ENCODE measurements at regions not wholly inside any gene's neighbourhood (a gene's known extent, or its start where the extent isn't known, plus 50 kb on each side); places are given as distances from the start of the nearest gene placed in this dataset.

- Histone ChIP-seq H3K9ac (ENCODE audit: insufficient read depth in 1 of 2, low read length in 2 of 2) (no peak overlapping the region), H3K27ac (ENCODE audit: low read depth in 1 of 2, low read length in 1 of 2) (no peak overlapping the region), H3K4me3 (no peak overlapping the region), H3K4me1 (ENCODE audit: control insufficient read depth in 5 of 5, insufficient read depth in 5 of 5, low read length in 5 of 5) (no peaks in the 10 kb centered on the region), H3K27me3 (ENCODE audit: control insufficient read depth in 3 of 3, insufficient read depth in 3 of 3, low read length in 2 of 3) (no peaks in the 10 kb centered on the region), H3K36me3 (ENCODE audit: control insufficient read depth in 4 of 4, insufficient read depth in 4 of 4, low read length in 4 of 4) (no peaks in the 10 kb centered on the region), H3K9me3 (ENCODE audit: control insufficient read depth in 4 of 4, insufficient read depth in 3 of 4, low read length in 3 of 4) (no peaks in the 10 kb centered on the region)
- DNase-seq (peak in 2 of 3 donors; percentile 1 to 38), ATAC-seq (ENCODE audit: insufficient read depth, low FRiP score) (no peak)
- 40 to 60% methylated on average over 3 of the region's 3 CpGs for WGBS, 2 donors
- TF ChIP-seq, protein P1, sequence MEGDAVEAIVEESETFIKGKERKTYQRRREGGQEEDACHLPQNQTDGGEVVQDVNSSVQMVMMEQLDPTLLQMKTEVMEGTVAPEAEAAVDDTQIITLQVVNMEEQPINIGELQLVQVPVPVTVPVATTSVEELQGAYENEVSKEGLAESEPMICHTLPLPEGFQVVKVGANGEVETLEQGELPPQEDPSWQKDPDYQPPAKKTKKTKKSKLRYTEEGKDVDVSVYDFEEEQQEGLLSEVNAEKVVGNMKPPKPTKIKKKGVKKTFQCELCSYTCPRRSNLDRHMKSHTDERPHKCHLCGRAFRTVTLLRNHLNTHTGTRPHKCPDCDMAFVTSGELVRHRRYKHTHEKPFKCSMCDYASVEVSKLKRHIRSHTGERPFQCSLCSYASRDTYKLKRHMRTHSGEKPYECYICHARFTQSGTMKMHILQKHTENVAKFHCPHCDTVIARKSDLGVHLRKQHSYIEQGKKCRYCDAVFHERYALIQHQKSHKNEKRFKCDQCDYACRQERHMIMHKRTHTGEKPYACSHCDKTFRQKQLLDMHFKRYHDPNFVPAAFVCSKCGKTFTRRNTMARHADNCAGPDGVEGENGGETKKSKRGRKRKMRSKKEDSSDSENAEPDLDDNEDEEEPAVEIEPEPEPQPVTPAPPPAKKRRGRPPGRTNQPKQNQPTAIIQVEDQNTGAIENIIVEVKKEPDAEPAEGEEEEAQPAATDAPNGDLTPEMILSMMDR (IDR thresholded peaks at IDR 0.05; ENCODE audit: control extremely low read depth, extremely low read depth), result no peak
Observed at GRCh38 chr4:66927937-66928336, 617.4 kb downstream of the CENPC start.

DNA sequence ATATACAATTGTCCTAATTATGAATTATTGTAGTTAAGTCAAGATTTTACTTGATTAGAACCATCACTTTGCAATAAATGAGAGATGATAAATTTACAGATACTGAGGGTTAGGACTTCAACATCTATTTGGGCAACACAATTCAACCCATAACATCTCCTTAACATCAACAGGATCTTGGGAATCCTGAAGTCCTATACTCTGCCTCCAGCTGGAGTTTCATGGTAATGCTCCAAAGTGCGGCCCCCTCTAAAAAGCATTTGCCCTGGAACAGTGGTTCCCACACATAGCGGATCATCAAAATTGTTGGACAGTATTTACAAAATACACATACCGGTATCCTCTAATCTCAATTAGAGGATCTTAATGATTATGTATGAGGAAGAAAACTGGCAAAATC lies 618.6 kb downstream of the CENPC start:
- Histone ChIP-seq H3K36me3 (ENCODE audit: control insufficient read depth in 4 of 4, insufficient read depth in 4 of 4, low read length in 4 of 4) (no peaks in the 10 kb centered on the region), H3K9me3 (ENCODE audit: control insufficient read depth in 4 of 4, insufficient read depth in 3 of 4, low read length in 3 of 4) (no peaks in the 10 kb centered on the region), H3K4me3 (no peak overlapping the region), H3K9ac (ENCODE audit: insufficient read depth in 1 of 2, low read length in 2 of 2) (no peak overlapping the region), H3K27me3 (ENCODE audit: control insufficient read depth in 3 of 3, insufficient read depth in 3 of 3, low read length in 2 of 3) (no peaks in the 10 kb centered on the region), H3K27ac (ENCODE audit: low read depth in 1 of 2, low read length in 1 of 2) (no peak overlapping the region), H3K4me1 (ENCODE audit: control insufficient read depth in 5 of 5, insufficient read depth in 5 of 5, low read length in 5 of 5) (no peaks in the 10 kb centered on the region)
- ATAC-seq (ENCODE audit: insufficient read depth, low FRiP score), result no peak
- DNase-seq, result no peak
- TF ChIP-seq, protein P1 (IDR thresholded peaks at IDR 0.05; ENCODE audit: control extremely low read depth, extremely low read depth), result no peak
- WGBS, 2 donors, result 94 to 95% methylated on average over 3 of the region's 3 CpGs

- H3K9ac ChIP-seq (ENCODE audit: insufficient read depth in 1 of 2, low read length in 2 of 2), result no peak overlapping the region
- TF ChIP-seq, protein P1 (IDR thresholded peaks at IDR 0.05; ENCODE audit: control extremely low read depth, extremely low read depth), result no peak
- H3K4me3 ChIP-seq, result no peak overlapping the region
- no peaks in the 10 kb centered on the region for H3K27me3 ChIP-seq (ENCODE audit: control insufficient read depth in 3 of 3, insufficient read depth in 3 of 3, low read length in 2 of 3)
- peaks cover 0 to 4% (median 0%) of the 10 kb centered on the region in 4 donors for H3K9me3 ChIP-seq (ENCODE audit: control insufficient read depth in 4 of 4, insufficient read depth in 3 of 4, low read length in 3 of 4)
- no peaks in the 10 kb centered on the region for H3K4me1 ChIP-seq (ENCODE audit: control insufficient read depth in 5 of 5, insufficient read depth in 5 of 5, low read length in 5 of 5)
- no peak for DNase-seq
- no peak for ATAC-seq (ENCODE audit: insufficient read depth, low FRiP score)
- H3K36me3 ChIP-seq (ENCODE audit: control insufficient read depth in 4 of 4, insufficient read depth in 4 of 4, low read length in 4 of 4), result no peaks in the 10 kb centered on the region
- H3K27ac ChIP-seq (ENCODE audit: low read depth in 1 of 2, low read length in 1 of 2), result no peak overlapping the region
Observed at GRCh38 chr4:66923081-66923865, 622.0 kb downstream of the CENPC start.

DNA sequence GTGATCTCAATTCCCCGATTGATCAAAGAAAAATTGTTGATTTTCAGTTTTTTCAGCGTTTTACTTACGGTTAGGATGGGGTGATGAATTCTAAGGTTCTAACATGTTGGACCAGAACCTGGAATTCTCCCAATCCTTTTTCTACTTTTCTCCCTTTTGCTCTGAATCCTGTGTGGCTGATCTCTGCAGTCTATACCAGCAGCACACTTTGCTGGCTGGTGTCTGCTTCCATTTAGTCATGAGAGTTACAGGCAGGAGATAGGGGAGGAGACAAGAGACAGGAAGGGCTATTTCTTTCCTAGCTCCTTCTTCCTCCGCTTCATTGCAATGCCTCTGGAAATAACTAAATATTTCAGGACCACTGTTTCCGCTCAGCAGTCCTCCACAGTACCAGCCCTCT lies 623.9 kb downstream of the CENPC start:
- no peaks in the 10 kb centered on the region for H3K36me3 ChIP-seq (ENCODE audit: control insufficient read depth in 4 of 4, insufficient read depth in 4 of 4, low read length in 4 of 4)
- H3K9ac ChIP-seq (ENCODE audit: insufficient read depth in 1 of 2, low read length in 2 of 2), result no peak overlapping the region
- DNase-seq (no peak), ATAC-seq (ENCODE audit: insufficient read depth, low FRiP score) (no peak)
- no peak overlapping the region for H3K27ac ChIP-seq (ENCODE audit: low read depth in 1 of 2, low read length in 1 of 2)
- H3K4me1 ChIP-seq (ENCODE audit: control insufficient read depth in 5 of 5, insufficient read depth in 5 of 5, low read length in 5 of 5), result no peaks in the 10 kb centered on the region
- H3K4me3 ChIP-seq, result no peak overlapping the region
- peaks cover 0 to 4% (median 0%) of the 10 kb centered on the region in 4 donors for H3K9me3 ChIP-seq (ENCODE audit: control insufficient read depth in 4 of 4, insufficient read depth in 3 of 4, low read length in 3 of 4)
- H3K27me3 ChIP-seq (ENCODE audit: control insufficient read depth in 3 of 3, insufficient read depth in 3 of 3, low read length in 2 of 3), result no peaks in the 10 kb centered on the region
- TF ChIP-seq, protein P1 (IDR thresholded peaks at IDR 0.05; ENCODE audit: control extremely low read depth, extremely low read depth), result no peak
- 68 to 71% methylated on average over 5 of the region's 5 CpGs for WGBS, 2 donors

Measured in lung (tissue), 11 donors.